T-cell (primary cell): ENCODE measurements at regions not wholly inside any gene's neighbourhood (a gene's known extent, or its start where the extent isn't known, plus 50 kb on each side); places are given as distances from the start of the nearest gene placed in this dataset.

ENCODE experiments used
- ATAC-seq, 4 experiments: fragments of 200-7000 bp in 3 of 4; fragments of 150-1000 bp in 1 of 4; cut with Tn5 transposase; replicated peaks in 1 of 4; 1 replicate in 3 of 4; 2 replicates in 1 of 4; pipeline ENCODE4 v1.10.0; 2021; ENCODE audit warnings: moderate library complexity in 3 of 4, mild to moderate bottlenecking in 2 of 4, moderate number of reproducible peaks in 1 of 4
- CTCF ChIA-PET, 2 donors: fragments of 300-600 bp; sonication (Branson Sonifier 250); formaldehyde crosslinking; loops; one replicate each; lab custom pipeline; 2022; ENCODE audit warnings: antibody characterized with exemption in 2 of 2; lab: Charles Lee
- POLR2A ChIA-PET, 2 donors: fragments of 300-600 bp; sonication (Branson Sonifier 250); formaldehyde crosslinking; loops; one replicate each; lab custom pipeline; 2022; ENCODE audit warnings: antibody characterized with exemption in 2 of 2; lab: Charles Lee
- DNase-seq, 35 experiments: peaks; one replicate each; pipeline versions ENCODE4 v3.0.0 to v3.0.0-alpha.2; 2013 to 2023
- H3K27ac ChIP-seq: one replicate; pipeline ENCODE4 v1.5.1; 2013; ENCODE audit warnings: low read length
- H3K27me3 ChIP-seq, 2 experiments: replicated peaks in 1 of 2; 1 replicate in 1 of 2; 2 replicates in 1 of 2; pipeline versions ENCODE4 v1.6.1 to v1.7.0; 2013; ENCODE audit warnings: low read length in 1 of 2, mixed read lengths in 1 of 2; ENCODE audit not compliant: control insufficient read depth in 2 of 2, insufficient read depth in 2 of 2; ENCODE audit errors: extremely low read depth in 1 of 2
- H3K36me3 ChIP-seq, 2 donors: 1 replicate in 1 of 2; 2 replicates in 1 of 2; pipeline versions ENCODE4 v1.6.1 to v1.7.0; 2013; ENCODE audit warnings: low read length in 1 of 2; ENCODE audit not compliant: control insufficient read depth in 2 of 2, insufficient read depth in 1 of 2; ENCODE audit errors: extremely low read depth in 1 of 2
- H3K4me1 ChIP-seq, 2 experiments: 1 replicate in 1 of 2; 2 replicates in 1 of 2; pipeline versions ENCODE4 v1.6.1 to v1.7.0; 2013; ENCODE audit warnings: low read length in 2 of 2, mixed read lengths in 1 of 2; ENCODE audit not compliant: insufficient read depth in 2 of 2, control insufficient read depth in 1 of 2; ENCODE audit errors: extremely low read depth in 1 of 2
- H3K4me3 ChIP-seq, 2 donors: 1 replicate in 1 of 2; 2 replicates in 1 of 2; pipeline versions ENCODE4 v1.5.1 to v1.7.0; 2013; ENCODE audit warnings: mild to moderate bottlenecking in 2 of 2, low read length in 1 of 2, moderate library complexity in 1 of 2; ENCODE audit not compliant: control insufficient read depth in 1 of 2; ENCODE audit errors: extremely low read depth in 1 of 2
- H3K9me3 ChIP-seq: 2 replicates; pipeline ENCODE4 v1.7.0; 2013
- H3K27ac Mint-ChIP-seq, 2 donors: one replicate each; pipeline ENCODE4 v1.8.0; 2020 to 2021; ENCODE audit warnings: mild to moderate bottlenecking in 2 of 2, mixed read lengths in 2 of 2
- H3K27me3 Mint-ChIP-seq, 2 donors: one replicate each; pipeline ENCODE4 v1.8.0; 2021 to 2022; ENCODE audit warnings: mixed read lengths in 2 of 2
- H3K36me3 Mint-ChIP-seq: one replicate; pipeline ENCODE4 v1.8.0; 2021; ENCODE audit warnings: mixed read lengths
- H3K4me1 Mint-ChIP-seq, 3 donors: one replicate each; pipeline ENCODE4 v1.8.0; 2020 to 2022; ENCODE audit warnings: mixed read lengths in 3 of 3, mild to moderate bottlenecking in 1 of 3
- H3K4me3 Mint-ChIP-seq, 3 donors: one replicate each; pipeline ENCODE4 v1.8.0; 2020 to 2022; ENCODE audit warnings: mild to moderate bottlenecking in 3 of 3, mixed read lengths in 3 of 3, moderate library complexity in 3 of 3
- H3K9me3 Mint-ChIP-seq, 3 donors: one replicate each; pipeline ENCODE4 v1.8.0; 2020 to 2022; ENCODE audit warnings: mixed read lengths in 3 of 3
- WGBS: methylation state at CpG from one replicate; pipeline ENCODE4 v1.1.5; 2013; ENCODE audit warnings: missing lambda C conversion rate; ENCODE audit not compliant: insufficient coverage; 5-methylcytosine and 5-hydroxymethylcytosine counted together

DNA sequence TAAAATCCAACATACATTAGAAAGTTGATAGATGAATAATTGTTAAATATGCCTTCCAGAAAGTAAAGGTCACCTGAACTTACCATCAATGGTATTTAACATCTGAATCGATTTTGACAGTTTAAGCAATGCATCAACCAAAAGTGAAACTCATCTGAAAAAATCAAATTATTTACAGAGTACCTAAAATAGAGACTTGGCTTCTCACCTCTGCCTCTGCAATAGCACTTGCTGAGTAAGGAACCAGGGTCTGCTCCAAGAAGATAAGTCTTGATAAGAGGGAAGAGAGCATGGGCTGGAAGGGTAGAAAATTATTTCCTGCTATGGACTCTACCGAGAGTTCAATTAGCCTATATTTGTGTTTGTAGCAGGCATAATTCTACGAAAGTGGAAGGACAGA is 868.3 kb downstream of the STIM2 start:
- no peak overlapping the region for H3K27ac Mint-ChIP-seq
- H3K4me1 ChIP-seq: no peaks in the 10 kb centered on the region
- no peaks in the 10 kb centered on the region for H3K27me3 Mint-ChIP-seq
- H3K36me3 ChIP-seq: no peaks in the 10 kb centered on the region
- WGBS: no CpG with 5 or more reads among the region's 3 CpGs
- ChIA-PET POLR2A (no interaction called here), CTCF (no interaction called here)
- no peaks in the 10 kb centered on the region for H3K36me3 Mint-ChIP-seq
- H3K9me3 ChIP-seq: no peaks in the 10 kb centered on the region
- H3K4me1 Mint-ChIP-seq: no peaks in the 10 kb centered on the region
- DNase-seq (no peak), ATAC-seq (no peak)
- H3K27me3 ChIP-seq: no peaks in the 10 kb centered on the region
- H3K4me3 ChIP-seq: no peak overlapping the region
- H3K27ac ChIP-seq: no peak overlapping the region
- peaks cover 0 to 11% (median 3%) of the 10 kb centered on the region in 3 donors for H3K9me3 Mint-ChIP-seq
- H3K4me3 Mint-ChIP-seq: no peak overlapping the region

DNA sequence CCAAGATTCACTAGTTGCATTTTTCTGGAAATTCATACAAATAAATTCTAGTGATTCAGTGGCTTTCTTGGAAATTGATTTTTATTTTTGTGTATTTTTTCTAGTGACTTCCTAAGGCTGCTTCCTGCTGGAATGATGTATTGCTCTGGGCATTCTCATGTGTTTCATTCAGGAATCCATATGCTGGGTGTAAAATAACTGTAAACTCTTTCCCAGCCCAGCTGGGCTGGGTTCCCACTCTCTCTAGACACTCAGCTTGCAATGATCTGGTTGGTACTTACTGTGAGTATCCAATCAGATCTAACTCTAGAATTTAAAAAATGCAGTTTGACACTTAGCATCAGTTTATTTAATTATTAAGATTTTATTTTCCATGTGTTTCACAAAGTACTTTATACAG is 882.2 kb downstream of the STIM2 start:
- ATAC-seq: no peak
- CTCF ChIA-PET: no interaction called here

GRCh38 chr4:27759611-27760575 is 899.3 kb downstream of the STIM2 start:
- H3K9me3 Mint-ChIP-seq: peaks cover 0 to 4% (median 4%) of the 10 kb centered on the region in 3 donors
- DNase-seq: no peak
- no peak for ATAC-seq
- Histone ChIP-seq H3K36me3 (no peaks in the 10 kb centered on the region), H3K4me1 (no peaks in the 10 kb centered on the region), H3K27me3 (no peaks in the 10 kb centered on the region), H3K9me3 (no peaks in the 10 kb centered on the region), H3K27ac (no peak overlapping the region), H3K4me3 (no peak overlapping the region)
- no peaks in the 10 kb centered on the region for H3K4me1 Mint-ChIP-seq
- WGBS: no CpG with 5 or more reads among the region's 11 CpGs
- no peaks in the 10 kb centered on the region for H3K27me3 Mint-ChIP-seq
- POLR2A ChIA-PET: no interaction called here
- H3K27ac Mint-ChIP-seq: no peak overlapping the region
- H3K4me3 Mint-ChIP-seq: no peak overlapping the region
- CTCF ChIA-PET: no interaction called here
- no peaks in the 10 kb centered on the region for H3K36me3 Mint-ChIP-seq

More for the DNA sequence above, 882.2 kb downstream of the STIM2 start:
- H3K36me3 ChIP-seq: no peaks in the 10 kb centered on the region
- no peaks in the 10 kb centered on the region for H3K27me3 ChIP-seq
- H3K4me3 ChIP-seq: no peak overlapping the region
- no peak for DNase-seq
- POLR2A ChIA-PET: no interaction called here
- no peak overlapping the region for H3K27ac ChIP-seq
- H3K9me3 ChIP-seq: no peaks in the 10 kb centered on the region
- H3K4me1 Mint-ChIP-seq: no peaks in the 10 kb centered on the region
- no peaks in the 10 kb centered on the region for H3K27me3 Mint-ChIP-seq
- H3K9me3 Mint-ChIP-seq: peaks cover 4 to 14% (median 12%) of the 10 kb centered on the region in 3 donors
- H3K27ac Mint-ChIP-seq: no peak overlapping the region
- H3K36me3 Mint-ChIP-seq: no peaks in the 10 kb centered on the region
- no peak overlapping the region for H3K4me3 Mint-ChIP-seq
- H3K4me1 ChIP-seq: no peaks in the 10 kb centered on the region

DNA sequence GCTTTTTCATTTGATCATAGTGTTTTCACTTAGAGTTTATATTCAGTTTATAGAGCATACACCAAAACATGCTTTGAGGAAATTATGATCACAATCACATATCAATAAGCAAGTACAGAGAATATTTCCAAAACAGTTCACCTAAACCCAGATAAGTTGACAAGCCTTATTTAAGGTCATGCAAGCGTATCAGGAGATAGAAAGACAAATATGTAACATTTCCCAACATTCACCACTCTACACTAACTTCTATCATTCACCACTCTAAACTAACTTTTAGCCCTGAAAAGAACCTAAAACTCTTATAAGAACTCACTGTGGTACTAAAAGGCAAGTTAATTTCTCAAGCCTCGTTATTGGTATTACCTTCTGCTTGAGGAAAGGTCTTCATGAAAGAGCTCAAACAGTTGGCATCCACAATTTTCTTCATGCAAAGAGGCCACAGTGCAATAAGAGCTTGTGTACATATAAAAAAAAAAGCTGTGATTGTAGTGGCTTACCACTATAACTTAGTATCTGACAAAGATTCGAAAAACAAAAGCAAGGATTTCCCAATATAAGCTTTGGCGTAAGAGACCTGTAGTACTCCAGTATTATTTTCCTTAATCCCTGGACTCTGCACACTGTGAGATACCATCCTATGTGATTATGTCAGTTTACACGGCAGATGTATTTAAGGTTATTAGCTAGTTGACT is 903.3 kb downstream of the STIM2 start:
- Mint-ChIP-seq H3K36me3 (no peaks in the 10 kb centered on the region), H3K4me1 (no peaks in the 10 kb centered on the region), H3K27me3 (no peaks in the 10 kb centered on the region), H3K9me3 (peaks cover 0 to 4% (median 4%) of the 10 kb centered on the region in 3 donors), H3K4me3 (no peak overlapping the region), H3K27ac (no peak overlapping the region)
- H3K4me3 ChIP-seq: no peak overlapping the region
- no peaks in the 10 kb centered on the region for H3K27me3 ChIP-seq
- CTCF ChIA-PET: interaction anchor here in 1 of 2 donors (0.7 kb wide), 1 partner anchor 104 kb away, joined by 3 read pairs; no protein-coding TSS in a partner anchor
- H3K9me3 ChIP-seq: no peaks in the 10 kb centered on the region
- no peaks in the 10 kb centered on the region for H3K36me3 ChIP-seq
- no peak for DNase-seq
- POLR2A ChIA-PET: interaction anchor here in 1 of 2 donors (0.5 kb wide), 1 partner anchor 9 kb away, joined by 6 read pairs; no protein-coding TSS in a partner anchor
- no peak overlapping the region for H3K27ac ChIP-seq
- WGBS: no CpG with 5 or more reads among the region's 5 CpGs
- H3K4me1 ChIP-seq: no peaks in the 10 kb centered on the region
- no peak for ATAC-seq

DNA sequence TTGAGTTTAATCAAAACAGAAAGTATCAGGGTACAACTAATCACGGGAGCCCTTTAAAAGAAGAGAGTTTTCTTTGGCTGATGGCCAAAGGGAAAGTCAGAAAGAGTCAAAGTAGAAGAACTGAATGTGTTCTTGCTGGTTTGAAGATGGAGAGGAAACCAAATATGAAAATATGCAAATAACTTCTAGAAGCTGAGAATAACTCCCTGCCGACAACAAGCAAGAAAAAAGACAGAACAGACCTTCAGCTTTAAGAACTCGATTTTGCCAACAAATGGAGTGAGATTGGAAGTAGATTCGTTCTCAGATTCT is 903.8 kb downstream of the STIM2 start:
- 100% methylated on average over 1 of the region's 4 CpGs for WGBS
- DNase-seq: no peak
- CTCF ChIA-PET: interaction anchor here in 1 of 2 donors (0.7 kb wide), 1 partner anchor 104 kb away, joined by 3 read pairs; no protein-coding TSS in a partner anchor
- Mint-ChIP-seq H3K4me3 (no peak overlapping the region), H3K27me3 (no peaks in the 10 kb centered on the region), H3K36me3 (no peaks in the 10 kb centered on the region), H3K27ac (no peak overlapping the region), H3K9me3 (peaks cover 3 to 4% (median 3%) of the 10 kb centered on the region in 3 donors), H3K4me1 (no peaks in the 10 kb centered on the region)
- Histone ChIP-seq H3K4me3 (no peak overlapping the region), H3K27me3 (no peaks in the 10 kb centered on the region), H3K36me3 (no peaks in the 10 kb centered on the region), H3K4me1 (no peaks in the 10 kb centered on the region), H3K9me3 (no peaks in the 10 kb centered on the region), H3K27ac (no peak overlapping the region)
- POLR2A ChIA-PET: interaction anchor here in 1 of 2 donors (0.5 kb wide), 1 partner anchor 8 kb away, joined by 6 read pairs; no protein-coding TSS in a partner anchor
- ATAC-seq: no peak

DNA sequence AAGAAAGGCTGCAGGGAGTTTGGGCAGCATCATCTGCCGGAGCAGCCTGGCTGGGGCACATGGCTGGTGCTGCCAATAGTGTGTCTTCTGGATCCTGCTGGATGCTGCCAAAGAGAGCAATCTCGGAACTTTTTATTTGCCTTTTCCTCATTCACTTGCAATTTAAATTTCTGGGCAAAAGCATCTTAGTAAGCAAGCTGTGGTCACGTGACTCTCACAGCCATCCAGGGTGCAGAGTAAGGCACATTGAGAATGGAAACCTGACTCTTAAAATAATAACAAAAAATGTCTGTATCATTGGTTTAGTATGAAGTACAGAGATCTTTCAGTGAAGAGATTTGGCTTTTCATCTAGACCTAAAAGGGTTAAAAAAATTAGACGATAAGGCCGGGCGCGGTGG is 910.3 kb downstream of the STIM2 start:
- WGBS: 100% methylated on average over 1 of the region's 7 CpGs
- POLR2A ChIA-PET: no interaction called here
- H3K4me1 ChIP-seq: no peaks in the 10 kb centered on the region
- H3K36me3 ChIP-seq: no peaks in the 10 kb centered on the region
- no peak overlapping the region for H3K27ac ChIP-seq
- Mint-ChIP-seq H3K27me3 (no peaks in the 10 kb centered on the region), H3K27ac (no peak overlapping the region), H3K36me3 (no peaks in the 10 kb centered on the region), H3K9me3 (peaks cover 0 to 3% (median 1%) of the 10 kb centered on the region in 3 donors), H3K4me1 (no peaks in the 10 kb centered on the region), H3K4me3 (no peak overlapping the region)
- H3K27me3 ChIP-seq: no peaks in the 10 kb centered on the region
- DNase-seq: no peak
- CTCF ChIA-PET: no interaction called here
- no peak overlapping the region for H3K4me3 ChIP-seq
- no peaks in the 10 kb centered on the region for H3K9me3 ChIP-seq
- ATAC-seq: no peak
